Heart left ventricle (tissue), 13 donors: ENCODE measurements at regions not wholly inside any gene's neighbourhood (a gene's known extent, or its start where the extent isn't known, plus 50 kb on each side); places are given as distances from the start of the nearest gene placed in this dataset.

Experiments
- POLR2A ChIP-seq, 2 donors: fragments of 450-650 bp; IDR thresholded peaks; one replicate each; pipeline ENCODE4 v1.6.1; 2017; ENCODE audit warnings: antibody characterized with exemption in 2 of 2, mild to moderate bottlenecking in 2 of 2, moderate library complexity in 2 of 2
- TF ChIP-seq, protein P1 (sequence below), 12 donors: fragments of 200-600 bp; sonication (generic) in 4 of 12; IDR thresholded peaks; one replicate each; pipeline versions ENCODE4 v1.5.0 to v1.8.0; 2018 to 2022; ENCODE audit warnings: antibody characterized with exemption in 12 of 12, mild to moderate bottlenecking in 5 of 12
- donor health status: ischemic (EF 13 %, LVEDD 7.1; RV severe dilation, severe dysfunction).
- donor health status: DM: no; HTN: yes; CAD: no.
- donor health status: DM: no; HTN: no; CAD: no.
- donor health status: ischemic (EF 25% LVEDD 6.9; RV normal size, moderate dysfunction).
- donor health status: ischemic (EF 25% LVEDD 5.7; RV mildly dilated, moderate dysfunction).
- donor health status: ischemic (EF 35%, LVEDD 5.7; RV mildly dilated, moderate dysfunction).
- donor health status: nonischemic (EF 11% LVEDD 7.7; RV severe dilation, severe dysfunction).
- donor health status: DM: yes; HTN: yes; CAD: no.
- donor health status: PGD.
- donor health status: ischemic (EF 29% LVEDD 5.4; RV normal size, mild dysfunction).
- donor health status: nonischemic (EF 23%, LVEDD 6.1; RV moderate dilation, normal function).

DNA sequence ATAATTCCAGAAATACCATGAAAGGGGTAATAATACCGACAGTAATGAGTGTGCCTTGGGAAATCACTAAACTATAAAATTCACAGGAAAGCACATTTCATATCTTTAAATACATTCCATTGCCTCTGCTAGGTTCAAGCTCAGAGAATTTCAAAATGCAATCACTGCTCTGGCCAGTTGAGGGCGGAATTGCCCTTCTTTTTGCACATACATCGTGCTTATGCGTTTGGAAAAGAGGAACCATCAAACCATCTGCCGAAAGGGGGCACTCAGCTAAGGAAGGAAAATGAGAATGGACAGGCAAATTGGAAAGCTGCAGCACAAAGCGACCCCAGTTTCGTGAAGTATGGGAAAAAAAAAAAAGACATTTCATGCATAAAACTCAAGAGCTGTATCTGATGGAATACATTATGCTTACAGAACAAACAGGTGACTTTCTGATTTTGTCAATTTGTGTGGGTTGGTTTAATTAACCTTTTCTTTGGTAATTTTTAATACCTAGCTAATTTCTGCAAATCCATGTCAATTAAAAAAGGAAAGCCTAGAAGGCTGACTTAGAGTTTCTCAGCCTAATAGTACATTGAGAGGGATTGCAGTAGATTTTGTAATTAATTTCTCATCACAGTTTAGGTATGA lies 61.4 kb downstream of the TUSC7 start:
- TF ChIP-seq, protein P1, sequence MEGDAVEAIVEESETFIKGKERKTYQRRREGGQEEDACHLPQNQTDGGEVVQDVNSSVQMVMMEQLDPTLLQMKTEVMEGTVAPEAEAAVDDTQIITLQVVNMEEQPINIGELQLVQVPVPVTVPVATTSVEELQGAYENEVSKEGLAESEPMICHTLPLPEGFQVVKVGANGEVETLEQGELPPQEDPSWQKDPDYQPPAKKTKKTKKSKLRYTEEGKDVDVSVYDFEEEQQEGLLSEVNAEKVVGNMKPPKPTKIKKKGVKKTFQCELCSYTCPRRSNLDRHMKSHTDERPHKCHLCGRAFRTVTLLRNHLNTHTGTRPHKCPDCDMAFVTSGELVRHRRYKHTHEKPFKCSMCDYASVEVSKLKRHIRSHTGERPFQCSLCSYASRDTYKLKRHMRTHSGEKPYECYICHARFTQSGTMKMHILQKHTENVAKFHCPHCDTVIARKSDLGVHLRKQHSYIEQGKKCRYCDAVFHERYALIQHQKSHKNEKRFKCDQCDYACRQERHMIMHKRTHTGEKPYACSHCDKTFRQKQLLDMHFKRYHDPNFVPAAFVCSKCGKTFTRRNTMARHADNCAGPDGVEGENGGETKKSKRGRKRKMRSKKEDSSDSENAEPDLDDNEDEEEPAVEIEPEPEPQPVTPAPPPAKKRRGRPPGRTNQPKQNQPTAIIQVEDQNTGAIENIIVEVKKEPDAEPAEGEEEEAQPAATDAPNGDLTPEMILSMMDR (IDR thresholded peaks at IDR 0.05): peak; percentile 52 to 85 (median 72)
- TF ChIP-seq POLR2A (IDR thresholded peaks at IDR 0.05): no peak
